Type B pancreatic cell (in vitro differentiated cells): ENCODE measurements at regions not wholly inside any gene's neighbourhood (a gene's known extent, or its start where the extent isn't known, plus 50 kb on each side); places are given as distances from the start of the nearest gene placed in this dataset.

Experiments used
- DNase-seq: peaks from one replicate; pipeline ENCODE4 v3.0.0; 2021; ENCODE audit warnings: mixed read lengths; ENCODE audit not compliant: unreplicated experiment; ENCODE audit errors: extremely low spot score
- H3K27ac Mint-ChIP-seq: 2 replicates; pipeline ENCODE4 v1.8.0; 2021; ENCODE audit warnings: mild to moderate bottlenecking, mixed read lengths
- H3K27me3 Mint-ChIP-seq: 2 replicates; pipeline ENCODE4 v1.8.0; 2021; ENCODE audit warnings: mixed read lengths
- H3K36me3 Mint-ChIP-seq: 2 replicates; pipeline ENCODE4 v1.8.0; 2021; ENCODE audit warnings: mixed read lengths
- H3K4me1 Mint-ChIP-seq: one replicate; pipeline ENCODE4 v1.8.0; 2021; ENCODE audit warnings: mixed read lengths; ENCODE audit not compliant: unreplicated experiment
- H3K4me3 Mint-ChIP-seq: 2 replicates; pipeline ENCODE4 v1.8.0; 2021; ENCODE audit warnings: mild to moderate bottlenecking, mixed read lengths
- H3K9me3 Mint-ChIP-seq: 2 replicates; pipeline ENCODE4 v1.8.0; 2021; ENCODE audit warnings: mixed read lengths
- CTCF ChIP-seq: fragments of 200-600 bp; sonication (generic); conservative IDR thresholded peaks from 2 replicates; pipeline ENCODE4 v1.5.0; 2021; ENCODE audit warnings: antibody characterized with exemption, mild to moderate bottlenecking

DNA sequence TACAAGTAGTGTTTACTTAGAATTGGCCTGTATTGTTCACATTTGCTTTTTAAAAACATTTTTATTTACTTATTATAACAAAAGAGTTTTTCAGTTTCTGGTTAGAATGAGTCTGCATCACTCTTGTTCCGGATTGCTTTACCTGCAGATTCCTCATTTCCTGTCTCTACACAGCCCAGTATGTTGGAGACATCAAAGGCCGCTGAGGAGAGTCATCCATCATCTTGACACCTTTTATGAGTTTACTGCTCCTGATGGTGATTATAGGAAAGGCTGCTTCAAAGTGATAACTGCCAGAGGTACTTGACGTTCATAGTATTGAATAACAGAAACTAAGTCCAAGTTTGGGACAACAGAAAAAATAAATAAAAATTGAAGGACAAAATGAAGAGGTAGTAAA, 490.5 kb upstream of the CA10 start:
- H3K9me3 Mint-ChIP-seq: no peaks in the 10 kb centered on the region
- DNase-seq: no peak
- no peaks in the 10 kb centered on the region for H3K36me3 Mint-ChIP-seq
- no peak for TF ChIP-seq CTCF
- no peaks in the 10 kb centered on the region for H3K4me1 Mint-ChIP-seq
- no peak overlapping the region for H3K4me3 Mint-ChIP-seq
- H3K27ac Mint-ChIP-seq: no peak overlapping the region
- peaks cover 4% of the 10 kb centered on the region for H3K27me3 Mint-ChIP-seq

- no peak overlapping the region for H3K27ac Mint-ChIP-seq
- H3K4me1 Mint-ChIP-seq: no peaks in the 10 kb centered on the region
Observed at GRCh38 chr17:52647411-52647810, 488.9 kb upstream of the CA10 start.

GRCh38 chr17:52636443-52636842, 477.9 kb upstream of the CA10 start:
- Mint-ChIP-seq H3K27me3 (no peaks in the 10 kb centered on the region), H3K4me1 (no peaks in the 10 kb centered on the region), H3K27ac (no peak overlapping the region), H3K9me3 (no peaks in the 10 kb centered on the region), H3K4me3 (no peak overlapping the region), H3K36me3 (no peaks in the 10 kb centered on the region)
- DNase-seq: no peak
- no peak for TF ChIP-seq CTCF

More at GRCh38 chr17:52647411-52647810, 488.9 kb upstream of the CA10 start:
- H3K27me3 Mint-ChIP-seq: peaks cover 4% of the 10 kb centered on the region
- TF ChIP-seq CTCF: no peak
- DNase-seq: no peak
- H3K36me3 Mint-ChIP-seq: no peaks in the 10 kb centered on the region
- H3K9me3 Mint-ChIP-seq: no peaks in the 10 kb centered on the region
- H3K4me3 Mint-ChIP-seq: no peak overlapping the region

GRCh38 chr17:52606590-52606989, 448.1 kb upstream of the CA10 start:
- Mint-ChIP-seq H3K4me3 (no peak overlapping the region), H3K27ac (no peak overlapping the region), H3K4me1 (no peaks in the 10 kb centered on the region), H3K27me3 (peaks cover 3% of the 10 kb centered on the region), H3K36me3 (no peaks in the 10 kb centered on the region), H3K9me3 (no peaks in the 10 kb centered on the region)
- no peak for DNase-seq
- TF ChIP-seq CTCF: no peak

GRCh38 chr17:52606098-52606497, 447.6 kb upstream of the CA10 start:
- Mint-ChIP-seq H3K27me3 (peaks cover 3% of the 10 kb centered on the region), H3K27ac (no peak overlapping the region), H3K4me1 (no peaks in the 10 kb centered on the region), H3K9me3 (no peaks in the 10 kb centered on the region), H3K4me3 (no peak overlapping the region), H3K36me3 (no peaks in the 10 kb centered on the region)
- TF ChIP-seq CTCF: no peak
- DNase-seq: no peak

- TF ChIP-seq CTCF: no peak
- H3K27ac Mint-ChIP-seq: no peak overlapping the region
- no peaks in the 10 kb centered on the region for H3K9me3 Mint-ChIP-seq
- no peaks in the 10 kb centered on the region for H3K4me1 Mint-ChIP-seq
- no peaks in the 10 kb centered on the region for H3K36me3 Mint-ChIP-seq
- no peak overlapping the region for H3K4me3 Mint-ChIP-seq
- peaks cover 3% of the 10 kb centered on the region for H3K27me3 Mint-ChIP-seq
- DNase-seq: no peak
Observed at GRCh38 chr17:52604105-52604504, 445.6 kb upstream of the CA10 start.
